ENCODE measurements at regions not wholly inside any gene's neighbourhood (a gene's known extent, or its start where the extent isn't known, plus 50 kb on each side); places are given as distances from the start of the nearest gene placed in this dataset.

- Mint-ChIP-seq H3K4me1 (ENCODE audit: low read depth, unreplicated experiment) (no peaks in the 10 kb centered on the region), H3K36me3 (ENCODE audit: insufficient read depth, unreplicated experiment) (no peaks in the 10 kb centered on the region), H3K9me3 (ENCODE audit: unreplicated experiment) (peaks cover 3% of the 10 kb centered on the region), H3K4me3 (ENCODE audit: unreplicated experiment) (no peak overlapping the region), H3K27ac (ENCODE audit: unreplicated experiment) (no peak overlapping the region), H3K27me3 (ENCODE audit: insufficient read depth, unreplicated experiment) (no peaks in the 10 kb centered on the region)
- CTCF ChIA-PET = no interaction called here
- intact Hi-C loops (cut with micrococcal nuclease; ENCODE audit: unreplicated experiment) = no loop called here
- Histone ChIP-seq H3K36me3 (ENCODE audit: control insufficient read depth, insufficient read depth, low read length) (no peaks in the 10 kb centered on the region), H3K9me3 (no peaks in the 10 kb centered on the region), H3K27me3 (replicated peaks; ENCODE audit: control insufficient read depth, insufficient read depth, low read length) (no peaks in the 10 kb centered on the region), H3K4me1 (no peaks in the 10 kb centered on the region), H3K4me3 (ENCODE audit: low read depth, low read length) (no peak overlapping the region)
- TF ChIP-seq CTCF (IDR thresholded peaks at IDR 0.05; ENCODE audit: insufficient read depth in 1 of 2, low read depth in 1 of 2, low read length in 1 of 2, severe bottlenecking in 1 of 2, unreplicated experiment in 1 of 2) = no peak
- BruUV-seq (replicated peaks) = no TSS peak
- no peak for DNase-seq
- POLR2A ChIA-PET = no interaction called here
Observed at GRCh38 chr3:34323517-34323916, 525.1 kb downstream of the PDCD6IP start.

GRCh38 chr3:34346656-34347055 is 548.2 kb downstream of the PDCD6IP start:
- Mint-ChIP-seq H3K27ac (ENCODE audit: unreplicated experiment) (no peak overlapping the region), H3K4me1 (ENCODE audit: low read depth, unreplicated experiment) (peaks cover 6% of the 10 kb centered on the region), H3K36me3 (ENCODE audit: insufficient read depth, unreplicated experiment) (no peaks in the 10 kb centered on the region), H3K27me3 (ENCODE audit: insufficient read depth, unreplicated experiment) (no peaks in the 10 kb centered on the region), H3K9me3 (ENCODE audit: unreplicated experiment) (no peaks in the 10 kb centered on the region), H3K4me3 (ENCODE audit: unreplicated experiment) (no peak overlapping the region)
- CTCF ChIA-PET = no interaction called here
- Histone ChIP-seq H3K9me3 (no peaks in the 10 kb centered on the region), H3K36me3 (ENCODE audit: control insufficient read depth, insufficient read depth, low read length) (no peaks in the 10 kb centered on the region), H3K27me3 (replicated peaks; ENCODE audit: control insufficient read depth, insufficient read depth, low read length) (no peaks in the 10 kb centered on the region; the same call in 1 of the 2 replicates), H3K4me1 (peaks cover 2% of the 10 kb centered on the region), H3K4me3 (ENCODE audit: low read depth, low read length) (no peak overlapping the region)
- no peak for DNase-seq
- TF ChIP-seq CTCF (IDR thresholded peaks at IDR 0.05; ENCODE audit: insufficient read depth in 1 of 2, low read depth in 1 of 2, low read length in 1 of 2, severe bottlenecking in 1 of 2, unreplicated experiment in 1 of 2) = no peak
- BruUV-seq (replicated peaks) = no TSS peak
- POLR2A ChIA-PET = no interaction called here
- intact Hi-C loops (cut with micrococcal nuclease; ENCODE audit: unreplicated experiment) = no loop called here

- BruUV-seq (replicated peaks) = no TSS peak
- Mint-ChIP-seq H3K9me3 (ENCODE audit: unreplicated experiment) (no peaks in the 10 kb centered on the region), H3K4me1 (ENCODE audit: low read depth, unreplicated experiment) (peaks cover 20% of the 10 kb centered on the region), H3K27ac (ENCODE audit: unreplicated experiment) (peak overlapping the region; percentile 4), H3K27me3 (ENCODE audit: insufficient read depth, unreplicated experiment) (no peaks in the 10 kb centered on the region), H3K36me3 (ENCODE audit: insufficient read depth, unreplicated experiment) (no peaks in the 10 kb centered on the region), H3K4me3 (ENCODE audit: unreplicated experiment) (no peak overlapping the region)
- Histone ChIP-seq H3K9me3 (no peaks in the 10 kb centered on the region), H3K4me3 (ENCODE audit: low read depth, low read length) (no peak overlapping the region), H3K27me3 (replicated peaks; ENCODE audit: control insufficient read depth, insufficient read depth, low read length) (no peaks in the 10 kb centered on the region), H3K4me1 (peaks cover 21% of the 10 kb centered on the region), H3K36me3 (ENCODE audit: control insufficient read depth, insufficient read depth, low read length) (no peaks in the 10 kb centered on the region)
- peak in 1 of 2 experiments; percentile 20 for DNase-seq
- POLR2A ChIA-PET = no interaction called here
- intact Hi-C loops (cut with micrococcal nuclease; ENCODE audit: unreplicated experiment) = loop anchor here (10.0 kb wide), 1 partner anchor 333 kb away; no protein-coding TSS in a partner anchor
- CTCF ChIA-PET = no interaction called here
- no peak for TF ChIP-seq CTCF (IDR thresholded peaks at IDR 0.05; ENCODE audit: insufficient read depth in 1 of 2, low read depth in 1 of 2, low read length in 1 of 2, severe bottlenecking in 1 of 2, unreplicated experiment in 1 of 2)
Observed at GRCh38 chr3:34351882-34352777, 553.7 kb downstream of the PDCD6IP start.

Data from Caco-2 (cell line).